Hippocampal formation (tissue), 2 donors: ENCODE measurements at regions not wholly inside any gene's neighbourhood (a gene's known extent, or its start where the extent isn't known, plus 50 kb on each side); places are given as distances from the start of the nearest gene placed in this dataset.
"Not testable (repeated sequence)": the region's sequence is repeated elsewhere in the genome, so short reads cannot be mapped to it uniquely, and the experiment has no call there.

Experiments used
- DNase-seq, 2 donors: peaks; one replicate each; lab custom pipeline; 2025; lab: John Stamatoyannopoulos, UW

GRCh38 chr2:241957276-241957675 lies 87.7 kb downstream of the RTP5 start:
- no peak for DNase-seq

GRCh38 chr2:241958818-241959545 lies 89.5 kb downstream of the RTP5 start:
- DNase-seq, result no peak

DNA sequence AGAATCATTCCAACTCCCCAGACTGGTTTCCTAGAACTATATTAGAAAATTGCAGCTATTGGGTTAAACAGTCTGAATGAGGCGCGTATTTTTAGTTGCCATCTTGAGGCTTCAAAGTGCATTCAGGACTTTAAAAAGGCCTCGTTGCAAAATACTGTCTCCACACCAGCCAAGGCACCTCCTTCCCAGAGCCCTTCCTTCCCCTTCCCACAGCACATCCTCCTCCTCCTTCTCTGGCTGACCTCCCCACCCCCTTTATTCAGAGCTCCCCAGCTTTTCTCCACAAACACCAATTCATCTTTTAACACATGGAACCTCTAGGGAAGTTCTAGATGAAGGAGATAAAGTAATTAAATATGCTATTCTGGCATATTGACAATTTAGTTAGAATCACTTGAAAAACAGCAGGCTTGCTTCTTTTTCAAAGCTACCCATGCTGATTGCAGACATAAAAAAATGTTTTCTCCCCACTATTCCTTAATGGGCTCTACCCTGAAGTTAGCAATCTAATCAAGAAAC lies 90.3 kb downstream of the RTP5 start:
- no peak for DNase-seq

GRCh38 chr2:241961454-241961853 lies 91.9 kb downstream of the RTP5 start:
- no peak for DNase-seq

DNA sequence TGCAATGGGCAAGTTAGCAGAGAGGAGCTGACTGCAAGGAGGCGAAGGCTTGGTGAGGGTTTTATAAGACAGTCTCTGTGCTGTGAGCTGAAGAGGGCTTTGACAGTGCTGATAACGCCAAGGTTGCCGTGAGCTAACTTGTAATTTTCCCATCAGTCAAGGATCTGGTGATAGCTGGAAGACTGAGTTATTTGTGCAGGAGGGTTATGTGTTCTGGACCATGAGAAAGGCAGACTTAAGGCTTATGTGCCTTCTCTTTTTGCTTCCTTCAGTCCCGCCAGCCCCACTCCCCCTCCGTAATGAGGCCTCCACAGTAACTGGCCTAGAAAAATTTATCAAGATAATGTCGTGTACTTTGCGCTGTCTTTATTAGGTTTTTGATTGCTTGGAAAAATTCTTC lies 94.6 kb downstream of the RTP5 start:
- DNase-seq, result no peak

GRCh38 chr2:241965931-241966412 lies 96.4 kb downstream of the RTP5 start:
- DNase-seq, result peak in 1 of 2 donors; percentile 4

DNA sequence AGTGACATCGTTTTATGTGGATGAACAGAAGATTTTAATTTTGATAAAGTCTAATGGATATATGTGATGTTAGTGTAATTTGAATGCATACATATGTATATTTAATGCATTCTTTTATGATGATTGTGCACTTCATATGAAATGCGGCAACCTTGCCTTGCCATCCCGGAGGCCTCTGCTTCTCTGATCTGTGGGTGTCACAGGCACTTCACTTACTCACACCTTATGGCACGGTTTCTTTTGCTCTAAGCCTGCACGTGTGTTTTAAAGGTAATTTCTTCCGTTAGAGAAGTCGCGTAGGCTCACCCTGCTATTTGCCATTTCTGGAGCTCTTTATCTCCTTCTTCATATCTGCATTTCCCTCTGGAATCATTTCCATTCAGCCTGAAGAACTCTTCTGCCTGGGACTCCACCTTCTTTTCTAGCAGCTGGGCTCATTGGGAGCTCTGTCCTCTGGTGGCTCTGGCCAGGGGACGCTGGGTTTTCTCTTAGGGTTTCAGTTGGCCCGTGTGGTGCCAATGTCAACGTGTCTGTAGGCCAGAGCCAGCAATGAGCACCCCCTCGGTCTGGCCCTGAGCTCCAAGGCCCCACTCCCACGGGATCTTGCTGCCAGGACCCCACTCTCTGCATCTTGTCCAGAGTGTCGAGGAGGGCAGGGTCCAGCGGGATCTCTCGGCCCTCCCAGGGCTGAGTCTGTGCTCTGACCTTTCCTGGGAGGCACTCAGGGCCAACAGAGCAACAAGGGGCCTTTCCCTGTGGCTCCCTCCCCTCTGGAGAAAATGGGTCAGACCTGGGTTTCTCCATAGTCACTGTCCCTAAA lies 97.3 kb downstream of the RTP5 start:
- DNase-seq, result no peak

DNA sequence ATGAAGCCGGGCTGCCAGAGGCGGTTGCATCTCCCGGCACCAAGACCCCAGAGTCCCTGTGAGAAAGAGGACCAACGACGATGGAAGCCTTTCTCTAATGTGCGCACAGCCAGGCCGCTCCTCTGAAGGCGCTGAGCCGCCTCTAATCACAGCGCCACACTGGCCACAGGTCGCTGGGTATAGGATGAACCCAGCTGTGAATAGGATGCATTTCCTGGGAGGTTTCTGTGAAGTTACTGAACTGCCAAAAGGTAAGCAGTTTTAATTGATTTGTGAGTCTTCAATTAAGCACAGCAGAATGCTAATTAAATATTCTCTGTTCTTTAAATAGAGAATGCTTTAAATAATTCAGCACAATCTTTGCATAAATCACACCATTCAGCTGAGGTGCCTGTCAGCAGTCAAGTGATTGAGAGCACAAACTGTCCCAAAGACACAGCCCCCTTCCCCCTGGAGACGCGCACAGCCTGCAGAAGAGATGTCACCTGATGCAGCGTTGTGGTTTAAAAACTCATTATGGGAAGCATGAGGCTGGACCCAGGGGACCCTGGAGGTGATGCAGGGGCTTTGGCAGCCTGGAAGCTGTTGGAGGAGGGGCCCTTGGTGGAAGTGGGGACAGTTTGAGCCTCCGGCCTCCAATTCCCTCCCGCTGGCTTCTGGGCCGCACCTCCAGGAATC lies 98.1 kb downstream of the RTP5 start:
- DNase-seq, result no peak

- no peak for DNase-seq
Observed at GRCh38 chr2:241968417-241968816, 98.9 kb downstream of the RTP5 start.

DNA sequence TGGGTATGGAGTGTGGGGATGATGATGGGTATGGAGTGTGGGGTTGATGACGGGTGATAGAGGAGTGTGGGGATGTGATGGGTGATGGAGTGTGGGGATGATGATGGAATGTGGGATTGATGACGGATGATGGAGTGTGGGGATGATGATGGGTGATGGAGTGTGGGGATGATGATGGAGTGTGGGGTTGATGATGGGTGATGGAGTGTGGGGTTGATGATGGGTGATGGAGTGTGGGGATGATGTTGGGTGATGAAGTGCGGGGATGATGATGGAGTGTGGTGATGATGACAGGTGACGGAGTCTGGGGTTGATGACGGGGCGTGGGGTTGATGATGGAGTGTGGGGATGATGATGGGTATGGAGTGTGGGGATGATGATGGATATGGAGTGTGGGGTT lies 99.7 kb downstream of the RTP5 start:
- DNase-seq, result not testable (repeated sequence)

DNA sequence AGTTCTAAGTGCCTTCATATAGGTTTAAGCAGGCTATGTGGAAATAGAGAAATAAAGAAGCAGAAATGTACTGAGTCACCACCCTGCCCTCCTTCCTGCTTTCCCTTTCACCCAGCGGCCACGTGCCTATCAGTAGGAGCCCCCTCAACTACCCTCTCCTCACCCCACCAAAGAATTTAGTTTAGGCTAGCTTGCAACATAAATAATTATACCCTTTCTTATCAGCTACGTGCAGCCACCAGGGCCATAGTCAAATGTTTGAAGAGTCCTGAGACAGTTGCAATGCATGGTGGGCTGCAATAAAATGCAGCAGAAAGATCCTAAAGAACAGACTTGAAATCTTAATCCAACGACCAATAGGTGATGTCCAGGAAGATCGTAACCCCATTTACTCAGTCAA lies 101.2 kb downstream of the RTP5 start:
- no peak for DNase-seq

- no peak for DNase-seq
Observed at GRCh38 chr2:241974096-241974495, 104.6 kb downstream of the RTP5 start.

- no peak for DNase-seq
Observed at GRCh38 chr2:241974851-241975592, 105.5 kb downstream of the RTP5 start.

- no peak for DNase-seq
Observed at GRCh38 chr2:241975593-241976284, 106.2 kb downstream of the RTP5 start.

DNA sequence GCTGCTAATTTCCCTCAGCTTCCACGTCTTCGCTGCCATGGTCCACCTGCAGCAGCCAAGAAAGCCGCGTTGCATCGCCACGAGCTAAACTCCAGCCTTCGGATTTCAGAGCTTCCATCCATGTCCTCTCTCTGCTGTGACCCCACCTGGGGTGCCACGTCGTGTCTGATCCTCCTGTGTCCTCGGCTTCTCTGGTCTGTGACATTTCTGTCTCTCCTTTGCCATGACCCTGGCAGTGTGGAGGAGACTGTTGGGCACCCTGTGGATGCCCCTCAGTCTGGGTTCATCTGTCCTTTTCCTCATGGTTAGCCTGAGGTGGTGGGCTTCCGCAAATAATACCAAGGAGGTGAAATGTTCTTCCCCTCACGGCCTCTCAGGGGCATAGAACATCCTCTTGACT lies 106.8 kb downstream of the RTP5 start:
- DNase-seq, result no peak

DNA sequence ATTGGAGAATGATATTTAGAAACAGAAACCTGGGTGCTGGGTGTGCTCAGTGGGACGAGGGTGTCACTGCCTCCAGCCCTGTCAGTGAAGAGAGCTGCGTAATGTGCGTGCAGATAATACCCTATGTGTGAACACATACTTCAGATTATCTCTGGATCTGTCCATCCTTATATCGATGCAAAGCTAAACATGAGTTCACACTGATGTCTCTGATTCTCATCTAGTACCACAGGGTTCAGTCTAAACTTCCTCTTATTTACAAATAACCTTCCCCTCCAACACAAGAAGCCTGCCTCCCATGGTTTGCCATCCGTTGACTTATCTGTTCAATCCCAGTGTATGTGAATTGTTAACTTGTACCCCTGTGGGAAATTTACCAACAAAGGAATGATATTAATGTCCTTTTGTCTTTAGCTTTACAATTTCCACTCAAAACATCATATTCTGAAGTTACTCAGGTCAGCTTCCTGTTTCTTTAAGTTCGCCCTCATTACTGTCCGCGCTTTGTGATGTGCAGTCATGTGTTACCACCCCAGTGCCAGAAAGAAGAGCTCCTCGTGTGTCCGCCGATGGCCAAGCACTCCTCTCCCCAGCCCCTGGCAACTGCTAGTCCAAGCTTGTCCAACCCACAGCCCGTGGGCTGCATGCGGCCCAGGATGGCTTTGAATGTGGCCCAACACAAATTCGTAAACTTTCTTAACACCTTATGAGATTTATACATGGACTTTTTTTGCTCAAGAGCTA lies 108.2 kb downstream of the RTP5 start:
- no peak for DNase-seq

DNA sequence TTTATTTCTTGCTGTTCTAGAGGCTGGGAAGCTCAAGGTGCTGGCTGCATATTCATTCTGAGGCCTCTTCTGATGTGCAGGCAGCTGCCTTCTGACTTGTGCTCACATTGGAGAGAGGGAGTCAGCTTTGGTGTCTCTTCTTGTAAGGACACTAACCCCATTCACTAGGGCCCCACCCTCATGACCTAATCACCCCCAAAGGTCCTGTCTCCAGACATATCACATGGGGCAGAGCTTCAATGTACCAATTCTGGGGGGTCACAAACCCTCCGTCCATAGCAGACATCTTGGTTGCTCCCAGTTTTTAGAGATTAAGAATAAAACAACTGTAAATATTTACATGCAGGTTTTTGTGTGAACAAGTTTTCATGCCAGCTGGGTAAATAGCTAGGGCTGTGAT lies 109.1 kb downstream of the RTP5 start:
- DNase-seq, result no peak

DNA sequence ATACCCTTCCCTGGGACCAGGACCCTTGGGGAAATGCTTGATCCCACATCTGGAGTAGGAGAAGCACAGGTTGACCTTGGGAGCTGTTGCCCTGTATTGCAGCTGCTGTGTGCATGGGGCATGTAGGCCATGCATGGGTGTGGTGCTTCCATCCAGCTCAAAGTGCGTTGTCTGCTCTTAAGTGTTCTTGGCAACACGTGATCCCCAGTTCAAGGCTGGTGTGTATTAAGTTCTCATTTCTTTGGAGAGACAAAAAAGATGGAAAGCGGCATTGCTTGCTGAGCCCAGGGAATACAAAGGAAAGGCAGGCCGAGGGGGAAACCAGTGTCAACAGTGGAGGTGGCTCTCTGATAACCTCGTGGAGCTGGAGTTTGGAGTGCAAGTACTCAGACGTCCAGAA lies 110.7 kb downstream of the RTP5 start:
- DNase-seq, result no peak

DNA sequence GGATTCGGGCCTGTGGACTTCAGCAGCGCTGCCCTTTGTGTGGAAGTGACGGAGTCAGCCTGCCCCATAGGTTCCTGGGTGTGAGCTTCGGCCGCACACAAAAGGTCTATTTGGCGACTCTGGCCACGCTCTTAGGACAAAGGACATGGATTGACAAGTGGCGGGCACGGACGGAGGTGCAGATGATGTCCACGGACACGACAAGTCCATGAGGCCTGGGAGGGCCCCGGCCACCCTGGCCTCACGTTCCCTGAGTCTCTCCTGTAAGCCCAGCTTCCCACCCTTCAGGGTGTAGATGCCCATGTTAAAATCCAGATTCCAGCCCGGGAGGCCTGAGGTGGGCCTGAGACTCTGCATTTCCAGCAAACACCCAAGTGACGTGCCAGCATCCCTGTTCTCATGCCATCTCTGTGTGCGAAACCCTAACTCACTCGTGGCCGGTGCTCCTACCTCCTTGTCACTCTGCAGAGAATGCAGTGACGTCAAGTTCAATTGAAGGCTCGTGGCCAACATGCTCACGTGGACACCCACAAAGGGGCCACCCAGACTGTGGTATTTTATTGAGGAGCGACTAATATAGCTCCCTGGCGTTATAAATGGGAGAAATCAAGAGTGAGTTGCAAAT lies 111.7 kb downstream of the RTP5 start:
- DNase-seq, result no peak
